Activated CD8-positive, alpha-beta T cell treated with anti-CD3 and anti-CD28 coated beads for 36 hours (primary cell): ENCODE measurements at regions not wholly inside any gene's neighbourhood (a gene's known extent, or its start where the extent isn't known, plus 50 kb on each side); places are given as distances from the start of the nearest gene placed in this dataset.

Experiments used
- ATAC-seq: fragments of 200-7000 bp; cut with Tn5 transposase; one replicate; pipeline ENCODE4 v1.10.0; 2021; ENCODE audit warnings: mild to moderate bottlenecking, moderate library complexity
- CTCF ChIA-PET: fragments of 350-600 bp; sonication (Branson Sonifier 250); formaldehyde crosslinking; loops from one replicate; lab custom pipeline; 2021; ENCODE audit warnings: antibody characterized with exemption; lab: Charles Lee
- POLR2A ChIA-PET: fragments of 350-600 bp; sonication (Branson Sonifier 250); formaldehyde crosslinking; loops from one replicate; lab custom pipeline; 2021; ENCODE audit warnings: antibody characterized with exemption; lab: Charles Lee
- DNase-seq: peaks from one replicate; pipeline ENCODE4 v3.0.0-alpha.2; 2020
- H3K27ac Mint-ChIP-seq: one replicate; pipeline ENCODE4 v1.8.0; 2021; ENCODE audit warnings: mild to moderate bottlenecking, mixed read lengths
- H3K27me3 Mint-ChIP-seq: one replicate; pipeline ENCODE4 v1.8.0; 2021; ENCODE audit warnings: mixed read lengths
- H3K36me3 Mint-ChIP-seq: one replicate; pipeline ENCODE4 v1.8.0; 2021; ENCODE audit warnings: low read depth, mixed read lengths
- H3K4me1 Mint-ChIP-seq: one replicate; pipeline ENCODE4 v1.8.0; 2021; ENCODE audit warnings: low read depth, mixed read lengths
- H3K4me3 Mint-ChIP-seq: one replicate; pipeline ENCODE4 v1.8.0; 2021; ENCODE audit warnings: mild to moderate bottlenecking, moderate library complexity, mixed read lengths
- H3K9me3 Mint-ChIP-seq: one replicate; pipeline ENCODE4 v1.8.0; 2021; ENCODE audit warnings: mixed read lengths
- CTCF ChIP-seq: fragments of 200-600 bp; IDR thresholded peaks from one replicate; pipeline ENCODE4 v1.8.0; 2022; ENCODE audit warnings: antibody characterized with exemption, mild to moderate bottlenecking
- intact Hi-C: fragments of 100-400 bp; cut with micrococcal nuclease; formaldehyde crosslinking; loops from one replicate; pipeline ENCODE4 v1.10.0; 2022

GRCh38 chr11:113627297-113627696 lies 78.8 kb downstream of the TMPRSS5 start:
- Mint-ChIP-seq H3K4me1 (no peaks in the 10 kb centered on the region), H3K36me3 (no peaks in the 10 kb centered on the region), H3K4me3 (no peak overlapping the region), H3K9me3 (no peaks in the 10 kb centered on the region), H3K27me3 (peaks cover 10% of the 10 kb centered on the region), H3K27ac (no peak overlapping the region)
- ATAC-seq (no peak), DNase-seq (no peak)
- no peak for TF ChIP-seq CTCF
- intact Hi-C loops = no loop called here
- ChIA-PET CTCF (no interaction called here), POLR2A (no interaction called here)

- ChIA-PET CTCF (no interaction called here), POLR2A (no interaction called here)
- H3K4me3 Mint-ChIP-seq = no peak overlapping the region
- no peaks in the 10 kb centered on the region for H3K36me3 Mint-ChIP-seq
- no peak for DNase-seq
- no peaks in the 10 kb centered on the region for H3K4me1 Mint-ChIP-seq
- no peak for ATAC-seq
- no peak for TF ChIP-seq CTCF
- H3K27ac Mint-ChIP-seq = no peak overlapping the region
- intact Hi-C loops = no loop called here
- no peaks in the 10 kb centered on the region for H3K9me3 Mint-ChIP-seq
- peaks cover 10% of the 10 kb centered on the region for H3K27me3 Mint-ChIP-seq
These were observed 79.4 kb downstream of the TMPRSS5 start for GRCh38 chr11:113626736-113627135.

- H3K27me3 Mint-ChIP-seq = peaks cover 8% of the 10 kb centered on the region
- TF ChIP-seq CTCF = no peak
- intact Hi-C loops = no loop called here
- no peaks in the 10 kb centered on the region for H3K4me1 Mint-ChIP-seq
- no peak for ATAC-seq
- POLR2A ChIA-PET = no interaction called here
- H3K9me3 Mint-ChIP-seq = peaks cover 10% of the 10 kb centered on the region
- no peak overlapping the region for H3K4me3 Mint-ChIP-seq
- no peaks in the 10 kb centered on the region for H3K36me3 Mint-ChIP-seq
- DNase-seq = no peak
- H3K27ac Mint-ChIP-seq = no peak overlapping the region
- CTCF ChIA-PET = no interaction called here
These were observed 83.0 kb downstream of the TMPRSS5 start for GRCh38 chr11:113623114-113623513.

- Mint-ChIP-seq H3K9me3 (peaks cover 10% of the 10 kb centered on the region), H3K27me3 (peaks cover 12% of the 10 kb centered on the region), H3K36me3 (no peaks in the 10 kb centered on the region), H3K27ac (no peak overlapping the region), H3K4me3 (no peak overlapping the region), H3K4me1 (no peaks in the 10 kb centered on the region)
- ATAC-seq (no peak), DNase-seq (no peak)
- ChIA-PET CTCF (no interaction called here), POLR2A (no interaction called here)
- intact Hi-C loops = no loop called here
- TF ChIP-seq CTCF = no peak
These were observed 87.7 kb downstream of the TMPRSS5 start for GRCh38 chr11:113618360-113618759.

DNA sequence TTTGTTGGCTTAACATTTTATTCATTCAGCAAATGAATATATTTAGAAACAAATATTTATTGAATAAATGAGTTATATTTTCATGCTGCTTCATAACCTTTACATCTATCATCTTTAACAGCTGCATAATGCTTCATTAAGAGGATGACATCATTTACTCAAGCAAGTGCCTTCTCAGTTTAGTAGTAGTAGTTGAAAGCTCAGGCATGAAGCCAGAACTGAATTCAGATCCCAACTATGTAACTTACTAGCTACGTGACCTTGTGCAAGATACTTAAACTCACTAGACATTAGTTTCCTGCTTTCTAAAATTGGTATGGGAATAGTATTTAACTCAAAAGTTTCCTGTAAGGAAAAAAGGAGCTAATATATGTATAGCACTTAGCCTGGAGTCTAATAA lies 90.3 kb downstream of the TMPRSS5 start:
- TF ChIP-seq CTCF = no peak
- ATAC-seq (no peak), DNase-seq (no peak)
- H3K27ac Mint-ChIP-seq = no peak overlapping the region
- ChIA-PET CTCF (no interaction called here), POLR2A (no interaction called here)
- no peaks in the 10 kb centered on the region for H3K4me1 Mint-ChIP-seq
- no peaks in the 10 kb centered on the region for H3K36me3 Mint-ChIP-seq
- H3K27me3 Mint-ChIP-seq = peaks cover 11% of the 10 kb centered on the region
- H3K4me3 Mint-ChIP-seq = no peak overlapping the region
- H3K9me3 Mint-ChIP-seq = peaks cover 11% of the 10 kb centered on the region
- intact Hi-C loops = no loop called here
